ENCODE measurements at regions not wholly inside any gene's neighbourhood (a gene's known extent, or its start where the extent isn't known, plus 50 kb on each side); places are given as distances from the start of the nearest gene placed in this dataset.

DNA sequence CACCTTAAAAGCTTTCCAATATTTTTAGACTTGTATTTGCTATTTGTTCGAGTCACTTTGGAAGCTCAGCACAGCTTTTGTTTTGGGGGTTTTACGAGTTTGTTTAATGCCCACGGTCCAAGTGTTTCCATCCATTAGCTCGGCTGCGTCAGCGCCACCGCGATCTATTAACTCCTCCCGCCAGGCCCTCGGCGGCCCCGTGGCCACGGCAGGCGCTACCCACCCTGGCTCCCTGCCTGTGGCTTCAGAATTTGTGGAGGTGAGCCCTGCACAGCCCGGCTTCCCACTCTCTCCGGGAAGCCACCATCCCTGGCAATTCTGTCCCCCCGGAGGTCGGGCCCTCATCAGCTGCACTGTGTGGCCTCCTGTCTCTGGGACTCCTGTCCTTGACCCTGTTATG, 648.5 kb downstream of the BRD1 start:
- TF ChIP-seq, protein P1, sequence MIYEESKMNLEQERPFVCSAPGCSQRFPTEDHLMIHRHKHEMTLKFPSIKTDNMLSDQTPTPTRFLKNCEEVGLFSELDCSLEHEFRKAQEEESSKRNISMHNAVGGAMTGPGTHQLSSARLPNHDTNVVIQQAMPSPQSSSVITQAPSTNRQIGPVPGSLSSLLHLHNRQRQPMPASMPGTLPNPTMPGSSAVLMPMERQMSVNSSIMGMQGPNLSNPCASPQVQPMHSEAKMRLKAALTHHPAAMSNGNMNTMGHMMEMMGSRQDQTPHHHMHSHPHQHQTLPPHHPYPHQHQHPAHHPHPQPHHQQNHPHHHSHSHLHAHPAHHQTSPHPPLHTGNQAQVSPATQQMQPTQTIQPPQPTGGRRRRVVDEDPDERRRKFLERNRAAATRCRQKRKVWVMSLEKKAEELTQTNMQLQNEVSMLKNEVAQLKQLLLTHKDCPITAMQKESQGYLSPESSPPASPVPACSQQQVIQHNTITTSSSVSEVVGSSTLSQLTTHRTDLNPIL (CRISPR knock-in tag; IDR thresholded peaks at IDR 0.05; ENCODE audit: low read depth) = no peak
- TF ChIP-seq OSR1 (CRISPR knock-in tag; IDR thresholded peaks at IDR 0.05) (no peak), ISL1 (CRISPR knock-in tag; IDR thresholded peaks at IDR 0.05) (no peak), PPARA (CRISPR knock-in tag; IDR thresholded peaks at IDR 0.05; ENCODE audit: borderline replicate concordance) (no peak), RARB (CRISPR knock-in tag; IDR thresholded peaks at IDR 0.05) (no peak), ZFP30 (CRISPR knock-in tag; IDR thresholded peaks at IDR 0.05) (no peak), TOX (CRISPR knock-in tag; IDR thresholded peaks at IDR 0.05; ENCODE audit: borderline replicate concordance) (no peak), GLIS3 (CRISPR knock-in tag; IDR thresholded peaks at IDR 0.05) (no peak), CSDC2 (CRISPR knock-in tag; IDR thresholded peaks at IDR 0.05) (no peak), ARNTL (CRISPR knock-in tag; IDR thresholded peaks at IDR 0.05; ENCODE audit: borderline replicate concordance, low read depth) (no peak), ZFP3 (CRISPR knock-in tag; IDR thresholded peaks at IDR 0.05) (no peak), ZC3H10 (CRISPR knock-in tag; IDR thresholded peaks at IDR 0.05) (no peak), ESRRG (CRISPR knock-in tag; IDR thresholded peaks at IDR 0.05) (no peak), ZNF70 (CRISPR knock-in tag; IDR thresholded peaks at IDR 0.05) (no peak)
- TF ChIP-seq, protein P2, sequence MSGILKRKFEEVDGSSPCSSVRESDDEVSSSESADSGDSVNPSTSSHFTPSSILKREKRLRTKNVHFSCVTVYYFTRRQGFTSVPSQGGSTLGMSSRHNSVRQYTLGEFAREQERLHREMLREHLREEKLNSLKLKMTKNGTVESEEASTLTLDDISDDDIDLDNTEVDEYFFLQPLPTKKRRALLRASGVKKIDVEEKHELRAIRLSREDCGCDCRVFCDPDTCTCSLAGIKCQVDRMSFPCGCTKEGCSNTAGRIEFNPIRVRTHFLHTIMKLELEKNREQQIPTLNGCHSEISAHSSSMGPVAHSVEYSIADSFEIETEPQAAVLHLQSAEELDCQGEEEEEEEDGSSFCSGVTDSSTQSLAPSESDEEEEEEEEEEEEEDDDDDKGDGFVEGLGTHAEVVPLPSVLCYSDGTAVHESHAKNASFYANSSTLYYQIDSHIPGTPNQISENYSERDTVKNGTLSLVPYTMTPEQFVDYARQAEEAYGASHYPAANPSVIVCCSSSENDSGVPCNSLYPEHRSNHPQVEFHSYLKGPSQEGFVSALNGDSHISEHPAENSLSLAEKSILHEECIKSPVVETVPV (CRISPR knock-in tag; IDR thresholded peaks at IDR 0.05) = no peak
- TF ChIP-seq, protein P3, sequence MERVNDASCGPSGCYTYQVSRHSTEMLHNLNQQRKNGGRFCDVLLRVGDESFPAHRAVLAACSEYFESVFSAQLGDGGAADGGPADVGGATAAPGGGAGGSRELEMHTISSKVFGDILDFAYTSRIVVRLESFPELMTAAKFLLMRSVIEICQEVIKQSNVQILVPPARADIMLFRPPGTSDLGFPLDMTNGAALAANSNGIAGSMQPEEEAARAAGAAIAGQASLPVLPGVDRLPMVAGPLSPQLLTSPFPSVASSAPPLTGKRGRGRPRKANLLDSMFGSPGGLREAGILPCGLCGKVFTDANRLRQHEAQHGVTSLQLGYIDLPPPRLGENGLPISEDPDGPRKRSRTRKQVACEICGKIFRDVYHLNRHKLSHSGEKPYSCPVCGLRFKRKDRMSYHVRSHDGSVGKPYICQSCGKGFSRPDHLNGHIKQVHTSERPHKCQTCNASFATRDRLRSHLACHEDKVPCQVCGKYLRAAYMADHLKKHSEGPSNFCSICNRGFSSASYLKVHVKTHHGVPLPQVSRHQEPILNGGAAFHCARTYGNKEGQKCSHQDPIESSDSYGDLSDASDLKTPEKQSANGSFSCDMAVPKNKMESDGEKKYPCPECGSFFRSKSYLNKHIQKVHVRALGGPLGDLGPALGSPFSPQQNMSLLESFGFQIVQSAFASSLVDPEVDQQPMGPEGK (CRISPR knock-in tag; IDR thresholded peaks at IDR 0.05; ENCODE audit: borderline replicate concordance) = no peak
- TF ChIP-seq, protein P4, sequence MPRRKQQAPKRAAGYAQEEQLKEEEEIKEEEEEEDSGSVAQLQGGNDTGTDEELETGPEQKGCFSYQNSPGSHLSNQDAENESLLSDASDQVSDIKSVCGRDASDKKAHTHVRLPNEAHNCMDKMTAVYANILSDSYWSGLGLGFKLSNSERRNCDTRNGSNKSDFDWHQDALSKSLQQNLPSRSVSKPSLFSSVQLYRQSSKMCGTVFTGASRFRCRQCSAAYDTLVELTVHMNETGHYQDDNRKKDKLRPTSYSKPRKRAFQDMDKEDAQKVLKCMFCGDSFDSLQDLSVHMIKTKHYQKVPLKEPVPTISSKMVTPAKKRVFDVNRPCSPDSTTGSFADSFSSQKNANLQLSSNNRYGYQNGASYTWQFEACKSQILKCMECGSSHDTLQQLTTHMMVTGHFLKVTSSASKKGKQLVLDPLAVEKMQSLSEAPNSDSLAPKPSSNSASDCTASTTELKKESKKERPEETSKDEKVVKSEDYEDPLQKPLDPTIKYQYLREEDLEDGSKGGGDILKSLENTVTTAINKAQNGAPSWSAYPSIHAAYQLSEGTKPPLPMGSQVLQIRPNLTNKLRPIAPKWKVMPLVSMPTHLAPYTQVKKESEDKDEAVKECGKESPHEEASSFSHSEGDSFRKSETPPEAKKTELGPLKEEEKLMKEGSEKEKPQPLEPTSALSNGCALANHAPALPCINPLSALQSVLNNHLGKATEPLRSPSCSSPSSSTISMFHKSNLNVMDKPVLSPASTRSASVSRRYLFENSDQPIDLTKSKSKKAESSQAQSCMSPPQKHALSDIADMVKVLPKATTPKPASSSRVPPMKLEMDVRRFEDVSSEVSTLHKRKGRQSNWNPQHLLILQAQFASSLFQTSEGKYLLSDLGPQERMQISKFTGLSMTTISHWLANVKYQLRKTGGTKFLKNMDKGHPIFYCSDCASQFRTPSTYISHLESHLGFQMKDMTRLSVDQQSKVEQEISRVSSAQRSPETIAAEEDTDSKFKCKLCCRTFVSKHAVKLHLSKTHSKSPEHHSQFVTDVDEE (CRISPR knock-in tag; IDR thresholded peaks at IDR 0.05) = no peak
- ATAC-seq = no peak

DNA sequence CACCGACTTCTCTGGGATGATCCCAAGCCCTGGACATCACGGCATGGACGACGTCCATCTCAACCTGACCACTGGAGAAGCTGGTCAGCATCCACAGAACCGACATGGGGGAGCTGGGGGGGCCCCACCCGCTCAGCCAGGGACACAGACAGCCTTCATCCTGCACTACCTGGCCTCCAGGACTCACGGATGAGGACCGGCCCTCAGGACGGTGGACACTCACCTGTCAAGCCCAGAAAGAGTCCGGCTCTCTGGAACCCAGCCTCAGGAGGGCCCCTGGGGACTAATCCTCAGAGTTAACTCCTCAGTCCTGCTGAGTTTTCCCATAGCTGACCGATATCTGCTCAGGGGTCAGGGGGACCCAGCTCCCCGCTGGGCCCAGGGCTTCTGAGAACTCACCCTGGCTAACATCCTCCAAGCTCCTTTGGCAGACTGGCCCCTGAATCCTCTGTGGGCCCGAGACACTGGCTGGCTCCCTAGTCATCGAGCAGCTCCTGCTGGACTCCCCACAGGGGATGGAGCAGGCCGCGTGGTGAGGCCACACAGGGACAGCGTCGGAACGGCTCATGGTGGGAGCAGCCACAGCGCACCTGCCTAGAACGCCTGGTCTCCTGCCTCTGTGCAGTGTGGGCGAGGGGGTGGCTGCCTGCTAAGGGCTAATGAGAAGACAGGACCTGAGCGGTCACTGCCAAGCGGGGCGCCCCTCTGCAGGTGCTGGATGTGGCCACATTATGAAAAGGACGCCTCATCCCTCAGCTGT, 649.2 kb downstream of the BRD1 start:
- ATAC-seq = no peak
- TF ChIP-seq TCF4 (CRISPR knock-in tag; IDR thresholded peaks at IDR 0.05; ENCODE audit: borderline replicate concordance) (no peak), PPARA (CRISPR knock-in tag; IDR thresholded peaks at IDR 0.05; ENCODE audit: borderline replicate concordance) (no peak), CSDC2 (CRISPR knock-in tag; IDR thresholded peaks at IDR 0.05) (no peak), RARB (CRISPR knock-in tag; IDR thresholded peaks at IDR 0.05) (no peak), BACH2 (CRISPR knock-in tag; IDR thresholded peaks at IDR 0.05; ENCODE audit: borderline replicate concordance) (no peak), SNAI2 (CRISPR knock-in tag; IDR thresholded peaks at IDR 0.05) (no peak), ZNF565 (CRISPR knock-in tag; conservative IDR thresholded peaks at IDR 0.05; ENCODE audit: low read depth) (no peak), ARNTL (CRISPR knock-in tag; IDR thresholded peaks at IDR 0.05; ENCODE audit: borderline replicate concordance, low read depth) (no peak), OSR1 (CRISPR knock-in tag; IDR thresholded peaks at IDR 0.05) (no peak)
- TF ChIP-seq, protein P2 (CRISPR knock-in tag; IDR thresholded peaks at IDR 0.05) = no peak
- TF ChIP-seq, protein P4 (CRISPR knock-in tag; IDR thresholded peaks at IDR 0.05) = no peak
- TF ChIP-seq, protein P3 (CRISPR knock-in tag; IDR thresholded peaks at IDR 0.05; ENCODE audit: borderline replicate concordance) = no peak

Data from SK-N-SH treated with all-trans-retinoic acid at 6 μM for 48 hours (cell line).